Activated naive CD8-positive, alpha-beta T cell treated with anti-CD3 and anti-CD28 coated beads, Interleukin-2, amount 10 ng/mL, durations not matched to agents 7 days and 5 days (primary cell): ENCODE measurements at regions not wholly inside any gene's neighbourhood (a gene's known extent, or its start where the extent isn't known, plus 50 kb on each side); places are given as distances from the start of the nearest gene placed in this dataset.

ENCODE experiments used
- ATAC-seq: fragments of 150-1000 bp; cut with Tn5 transposase; one replicate; pipeline ENCODE4 v1.10.0; 2021; ENCODE audit warnings: low read depth, moderate library complexity
- POLR2A ChIA-PET: fragments of 350-600 bp; sonication (Branson Sonifier 250); formaldehyde crosslinking; loops from one replicate; lab custom pipeline; 2021; ENCODE audit warnings: antibody characterized with exemption; lab: Charles Lee
- DNase-seq: peaks from one replicate; pipeline ENCODE4 v3.0.0; 2021
- H3K27ac Mint-ChIP-seq: one replicate; pipeline ENCODE4 v1.8.0; 2022; ENCODE audit warnings: mild to moderate bottlenecking, mixed read lengths
- H3K27me3 Mint-ChIP-seq: one replicate; pipeline ENCODE4 v1.8.0; 2022; ENCODE audit warnings: mild to moderate bottlenecking, moderate library complexity, mixed read lengths
- H3K36me3 Mint-ChIP-seq: one replicate; pipeline ENCODE4 v1.8.0; 2021; ENCODE audit warnings: mild to moderate bottlenecking, mixed read lengths
- H3K4me1 Mint-ChIP-seq: one replicate; pipeline ENCODE4 v1.8.0; 2021; ENCODE audit warnings: mixed read lengths
- H3K4me3 Mint-ChIP-seq: one replicate; pipeline ENCODE4 v1.8.0; 2022; ENCODE audit warnings: mild to moderate bottlenecking, moderate library complexity, mixed read lengths
- H3K9me3 Mint-ChIP-seq: one replicate; pipeline ENCODE4 v1.8.0; 2021; ENCODE audit warnings: mixed read lengths

GRCh38 chr18:10215446-10215845 lies 239.0 kb upstream of the APCDD1 start:
- Mint-ChIP-seq H3K36me3 (no peaks in the 10 kb centered on the region), H3K9me3 (peaks cover 4% of the 10 kb centered on the region), H3K27ac (no peak overlapping the region), H3K27me3 (peaks cover 3% of the 10 kb centered on the region), H3K4me3 (no peak overlapping the region), H3K4me1 (peaks cover 9% of the 10 kb centered on the region)
- no peak for DNase-seq
- no peak for ATAC-seq
- POLR2A ChIA-PET, result no interaction called here

DNA sequence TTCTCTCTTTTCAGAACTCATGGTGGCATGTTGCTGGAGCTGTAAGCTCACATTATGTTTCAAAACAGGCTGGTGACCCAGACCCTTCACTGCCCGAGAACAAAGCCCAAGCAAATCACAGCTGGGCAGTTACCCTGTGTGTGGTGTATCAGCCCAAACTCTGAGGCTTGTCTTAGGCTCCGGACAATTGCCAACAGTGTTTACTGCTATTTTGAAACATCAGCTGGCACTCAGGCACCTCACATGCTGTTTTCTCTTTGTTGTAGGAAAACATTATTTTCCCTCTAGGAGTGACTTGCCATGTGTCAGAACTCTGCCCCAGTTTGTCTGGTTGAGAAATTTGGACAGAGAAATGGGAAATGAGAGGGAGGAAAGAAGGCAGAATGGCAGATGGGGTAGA lies 237.6 kb upstream of the APCDD1 start:
- POLR2A ChIA-PET, result no interaction called here
- Mint-ChIP-seq H3K27me3 (peaks cover 6% of the 10 kb centered on the region), H3K36me3 (no peaks in the 10 kb centered on the region), H3K4me3 (no peak overlapping the region), H3K9me3 (peaks cover 2% of the 10 kb centered on the region), H3K4me1 (peaks cover 9% of the 10 kb centered on the region), H3K27ac (no peak overlapping the region)
- DNase-seq (no peak), ATAC-seq (no peak)

- Mint-ChIP-seq H3K4me3 (no peak overlapping the region), H3K27ac (no peak overlapping the region), H3K4me1 (peaks cover 9% of the 10 kb centered on the region), H3K9me3 (peaks cover 1% of the 10 kb centered on the region), H3K27me3 (peaks cover 6% of the 10 kb centered on the region), H3K36me3 (no peaks in the 10 kb centered on the region)
- ATAC-seq (no peak), DNase-seq (no peak)
- POLR2A ChIA-PET, result no interaction called here
Measured at GRCh38 chr18:10217211-10217610, 237.2 kb upstream of the APCDD1 start.

- POLR2A ChIA-PET, result no interaction called here
- Mint-ChIP-seq H3K27ac (no peak overlapping the region), H3K4me1 (no peaks in the 10 kb centered on the region), H3K9me3 (no peaks in the 10 kb centered on the region), H3K27me3 (peaks cover 3% of the 10 kb centered on the region), H3K4me3 (no peak overlapping the region), H3K36me3 (no peaks in the 10 kb centered on the region)
- no peak for DNase-seq
- ATAC-seq, result no peak
Measured at GRCh38 chr18:10225300-10225699, 229.1 kb upstream of the APCDD1 start.

GRCh38 chr18:10226971-10227370 lies 227.5 kb upstream of the APCDD1 start:
- POLR2A ChIA-PET, result no interaction called here
- Mint-ChIP-seq H3K9me3 (peaks cover 3% of the 10 kb centered on the region), H3K27ac (no peak overlapping the region), H3K4me3 (no peak overlapping the region), H3K36me3 (no peaks in the 10 kb centered on the region), H3K27me3 (no peaks in the 10 kb centered on the region), H3K4me1 (no peaks in the 10 kb centered on the region)
- ATAC-seq, result no peak
- no peak for DNase-seq

DNA sequence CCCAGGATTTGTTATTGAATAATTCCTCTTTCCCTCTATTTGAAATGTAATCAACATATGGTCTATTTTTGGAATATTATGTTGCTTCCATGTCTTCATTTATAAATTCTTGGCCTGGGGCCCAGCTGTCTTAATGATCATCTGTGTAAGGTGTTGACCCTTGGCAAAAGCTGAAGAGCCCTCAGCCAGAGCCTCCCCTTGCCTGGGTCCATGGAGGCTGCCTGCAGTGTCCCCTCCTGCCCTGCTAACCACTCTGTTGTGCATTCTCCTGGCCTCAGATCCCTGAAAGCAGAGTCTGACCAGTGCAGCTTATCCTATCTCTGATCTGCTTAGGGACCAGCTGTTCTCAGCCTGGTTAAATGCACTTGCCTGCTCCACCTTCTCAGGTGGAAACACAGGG lies 226.1 kb upstream of the APCDD1 start:
- DNase-seq (no peak), ATAC-seq (no peak)
- no peak overlapping the region for H3K27ac Mint-ChIP-seq
- POLR2A ChIA-PET, result no interaction called here
- H3K9me3 Mint-ChIP-seq, result peaks cover 3% of the 10 kb centered on the region
- H3K36me3 Mint-ChIP-seq, result no peaks in the 10 kb centered on the region
- no peaks in the 10 kb centered on the region for H3K4me1 Mint-ChIP-seq
- H3K4me3 Mint-ChIP-seq, result no peak overlapping the region
- H3K27me3 Mint-ChIP-seq, result no peaks in the 10 kb centered on the region

DNA sequence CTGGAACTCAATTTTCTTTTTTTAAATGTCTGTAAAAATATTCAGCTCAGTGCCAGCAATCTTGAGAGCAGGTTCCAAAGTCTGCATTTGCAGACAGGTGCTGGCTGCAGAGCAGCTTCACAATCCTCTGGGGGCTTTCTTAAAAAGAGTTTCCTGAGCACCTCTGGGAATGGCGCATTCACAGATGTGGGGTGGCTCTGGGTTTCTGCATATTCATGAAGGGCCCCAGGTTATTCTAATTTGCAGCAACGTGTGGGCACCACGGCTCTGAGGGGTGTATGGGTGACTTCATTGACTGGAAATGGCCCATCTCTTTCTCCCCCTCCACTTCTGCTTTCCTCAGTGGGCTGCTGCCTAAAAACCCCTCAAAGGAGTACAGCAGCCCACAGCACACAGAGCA lies 225.0 kb upstream of the APCDD1 start:
- H3K4me1 Mint-ChIP-seq, result no peaks in the 10 kb centered on the region
- POLR2A ChIA-PET, result no interaction called here
- no peak for DNase-seq
- no peak overlapping the region for H3K4me3 Mint-ChIP-seq
- H3K9me3 Mint-ChIP-seq, result peaks cover 5% of the 10 kb centered on the region
- no peaks in the 10 kb centered on the region for H3K36me3 Mint-ChIP-seq
- no peaks in the 10 kb centered on the region for H3K27me3 Mint-ChIP-seq
- no peak overlapping the region for H3K27ac Mint-ChIP-seq
- ATAC-seq, result no peak

- Mint-ChIP-seq H3K27ac (no peak overlapping the region), H3K27me3 (no peaks in the 10 kb centered on the region), H3K9me3 (peaks cover 5% of the 10 kb centered on the region), H3K4me1 (no peaks in the 10 kb centered on the region), H3K4me3 (no peak overlapping the region), H3K36me3 (no peaks in the 10 kb centered on the region)
- no peak for ATAC-seq
- DNase-seq, result no peak
- POLR2A ChIA-PET, result no interaction called here
Measured at GRCh38 chr18:10230072-10230471, 224.4 kb upstream of the APCDD1 start.

DNA sequence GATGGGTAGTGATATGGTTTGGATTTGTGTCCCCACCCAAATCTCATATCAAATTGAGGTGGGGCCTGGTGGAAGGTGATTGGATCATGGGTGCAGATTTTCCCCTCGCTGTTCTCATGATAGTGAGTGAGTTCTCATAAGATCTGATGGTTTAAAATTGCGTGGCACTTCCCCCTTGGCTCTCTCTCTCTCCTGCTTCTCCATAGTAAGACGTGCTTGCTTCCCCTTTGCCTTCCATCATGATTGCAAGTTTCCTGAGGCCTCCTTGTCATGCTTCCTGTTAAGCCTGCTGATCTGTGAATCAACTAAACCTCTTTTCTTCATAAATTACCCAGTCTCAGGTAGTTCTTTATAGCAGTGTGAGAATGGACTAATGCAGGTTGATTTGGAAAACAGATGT lies 223.2 kb upstream of the APCDD1 start:
- H3K36me3 Mint-ChIP-seq, result no peaks in the 10 kb centered on the region
- peaks cover 5% of the 10 kb centered on the region for H3K9me3 Mint-ChIP-seq
- ATAC-seq (no peak), DNase-seq (no peak)
- no peaks in the 10 kb centered on the region for H3K27me3 Mint-ChIP-seq
- no peak overlapping the region for H3K4me3 Mint-ChIP-seq
- POLR2A ChIA-PET, result no interaction called here
- H3K27ac Mint-ChIP-seq, result no peak overlapping the region
- H3K4me1 Mint-ChIP-seq, result no peaks in the 10 kb centered on the region

GRCh38 chr18:10232062-10232461 lies 222.4 kb upstream of the APCDD1 start:
- ATAC-seq (no peak), DNase-seq (no peak)
- Mint-ChIP-seq H3K4me3 (no peak overlapping the region), H3K9me3 (peaks cover 5% of the 10 kb centered on the region), H3K27ac (no peak overlapping the region), H3K27me3 (no peaks in the 10 kb centered on the region), H3K4me1 (no peaks in the 10 kb centered on the region), H3K36me3 (no peaks in the 10 kb centered on the region)
- POLR2A ChIA-PET, result no interaction called here

- Mint-ChIP-seq H3K27me3 (no peaks in the 10 kb centered on the region), H3K9me3 (peaks cover 5% of the 10 kb centered on the region), H3K4me3 (no peak overlapping the region), H3K27ac (no peak overlapping the region), H3K36me3 (no peaks in the 10 kb centered on the region), H3K4me1 (no peaks in the 10 kb centered on the region)
- POLR2A ChIA-PET, result no interaction called here
- DNase-seq (no peak), ATAC-seq (no peak)
Measured at GRCh38 chr18:10233082-10233875, 221.2 kb upstream of the APCDD1 start.

DNA sequence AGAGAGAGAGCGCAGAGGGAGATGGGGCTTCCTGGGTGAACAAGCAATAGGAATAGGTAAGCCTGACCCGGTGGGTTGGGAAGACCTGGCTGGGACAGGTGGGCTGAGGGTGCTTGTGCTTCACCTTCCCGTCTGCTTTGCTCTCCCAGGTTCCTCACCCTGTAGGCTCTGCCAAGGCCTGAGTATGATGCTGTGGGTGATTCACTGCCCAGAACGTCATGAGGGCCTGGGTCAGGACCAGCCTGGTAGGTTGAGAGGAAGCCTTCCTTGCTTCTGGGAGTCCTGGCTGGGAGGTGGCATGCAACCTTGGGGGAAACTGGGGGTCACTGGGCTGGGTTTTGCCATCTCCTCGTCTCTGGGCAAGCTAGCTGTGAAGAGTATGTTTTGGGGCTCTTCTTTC lies 220.2 kb upstream of the APCDD1 start:
- no peak for DNase-seq
- no peaks in the 10 kb centered on the region for H3K27me3 Mint-ChIP-seq
- H3K36me3 Mint-ChIP-seq, result no peaks in the 10 kb centered on the region
- no peak overlapping the region for H3K27ac Mint-ChIP-seq
- H3K9me3 Mint-ChIP-seq, result peaks cover 5% of the 10 kb centered on the region
- H3K4me3 Mint-ChIP-seq, result no peak overlapping the region
- no peak for ATAC-seq
- POLR2A ChIA-PET, result no interaction called here
- no peaks in the 10 kb centered on the region for H3K4me1 Mint-ChIP-seq

GRCh38 chr18:10234912-10235660 lies 219.3 kb upstream of the APCDD1 start:
- H3K4me1 Mint-ChIP-seq, result no peaks in the 10 kb centered on the region
- H3K9me3 Mint-ChIP-seq, result peaks cover 5% of the 10 kb centered on the region
- POLR2A ChIA-PET, result no interaction called here
- H3K4me3 Mint-ChIP-seq, result no peak overlapping the region
- ATAC-seq (no peak), DNase-seq (no peak)
- no peaks in the 10 kb centered on the region for H3K27me3 Mint-ChIP-seq
- H3K36me3 Mint-ChIP-seq, result no peaks in the 10 kb centered on the region
- H3K27ac Mint-ChIP-seq, result no peak overlapping the region

DNA sequence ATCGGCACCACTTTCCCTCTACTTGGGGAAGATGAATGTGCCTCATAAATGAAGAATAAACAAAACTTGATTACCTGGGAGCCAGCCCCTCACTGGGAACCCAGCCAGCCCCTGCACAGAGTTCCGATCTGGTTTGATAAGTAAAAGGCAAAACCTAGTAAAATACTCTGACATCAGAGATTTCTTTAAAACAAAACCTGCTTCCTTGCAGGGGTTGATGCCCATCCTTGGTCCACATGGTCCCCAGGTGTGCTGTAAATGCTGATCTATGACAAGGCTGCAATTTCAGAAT lies 218.8 kb upstream of the APCDD1 start:
- POLR2A ChIA-PET, result no interaction called here
- peaks cover 5% of the 10 kb centered on the region for H3K9me3 Mint-ChIP-seq
- H3K4me3 Mint-ChIP-seq, result no peak overlapping the region
- no peaks in the 10 kb centered on the region for H3K4me1 Mint-ChIP-seq
- no peaks in the 10 kb centered on the region for H3K27me3 Mint-ChIP-seq
- H3K36me3 Mint-ChIP-seq, result no peaks in the 10 kb centered on the region
- H3K27ac Mint-ChIP-seq, result no peak overlapping the region
- no peak for DNase-seq
- ATAC-seq, result no peak
